Erythroblast (primary cell): ENCODE measurements at regions not wholly inside any gene's neighbourhood (a gene's known extent, or its start where the extent isn't known, plus 50 kb on each side); places are given as distances from the start of the nearest gene placed in this dataset.

Source experiments
- GATA1 ChIP-seq: IDR thresholded peaks from 2 replicates; pipeline ENCODE4 v1.6.1; 2011; ENCODE audit warnings: low read depth, mild to moderate bottlenecking, control low read depth, low read length, moderate library complexity
- POLR2A ChIP-seq: IDR thresholded peaks from 2 replicates; pipeline ENCODE4 v1.6.1; 2011; ENCODE audit warnings: mild to moderate bottlenecking, low read length

DNA sequence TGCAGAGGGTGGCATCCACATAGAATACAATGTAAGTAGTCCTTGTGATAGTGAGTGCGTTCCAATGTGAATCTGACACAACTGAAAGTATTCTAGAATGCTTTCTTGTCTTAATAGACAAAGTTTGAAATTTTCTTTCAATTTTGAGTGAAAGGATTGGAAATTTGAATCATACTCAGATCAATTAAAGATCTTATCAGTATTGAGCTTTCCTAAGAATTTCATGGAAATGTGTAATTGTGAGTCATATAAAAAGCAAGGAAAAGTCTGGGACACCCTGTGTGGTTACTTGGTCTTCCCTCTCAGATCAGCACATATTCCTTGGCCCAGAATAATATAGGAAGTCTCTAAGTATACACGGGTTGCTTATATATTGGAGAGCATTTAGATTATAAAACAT is 99.1 kb downstream of the MBL2 start:
- TF ChIP-seq POLR2A (no peak), GATA1 (no peak)
